ENCODE measurements at regions not wholly inside any gene's neighbourhood (a gene's known extent, or its start where the extent isn't known, plus 50 kb on each side); places are given as distances from the start of the nearest gene placed in this dataset.

- no peaks in the 10 kb centered on the region for H3K9me3 ChIP-seq (ENCODE audit: control insufficient read depth, insufficient read depth, low read length)
- no peak overlapping the region for H3K27ac ChIP-seq (ENCODE audit: low read depth, low read length)
- no peaks in the 10 kb centered on the region for H3K27me3 ChIP-seq (ENCODE audit: control insufficient read depth, insufficient read depth, low read length)
- H3K36me3 ChIP-seq (ENCODE audit: control insufficient read depth, insufficient read depth, low read length) = no peaks in the 10 kb centered on the region
- no CpG with 5 or more reads among the region's 4 CpGs for WGBS (ENCODE audit: insufficient coverage)
- no peak for DNase-seq (ENCODE audit: low read depth in 4 of 6, low spot score in 6 of 6)
- no peak overlapping the region for H3K4me3 ChIP-seq (ENCODE audit: low read depth, low read length)
- H3K4me1 ChIP-seq (ENCODE audit: control insufficient read depth, insufficient read depth, low read length) = no peaks in the 10 kb centered on the region
Measured at GRCh38 chr5:27377626-27378025, 339.2 kb upstream of the CDH9 start.

- Histone ChIP-seq H3K4me3 (ENCODE audit: low read depth, low read length) (no peak overlapping the region), H3K36me3 (ENCODE audit: control insufficient read depth, insufficient read depth, low read length) (no peaks in the 10 kb centered on the region), H3K9me3 (ENCODE audit: control insufficient read depth, insufficient read depth, low read length) (no peaks in the 10 kb centered on the region), H3K27ac (ENCODE audit: low read depth, low read length) (no peak overlapping the region), H3K27me3 (ENCODE audit: control insufficient read depth, insufficient read depth, low read length) (no peaks in the 10 kb centered on the region), H3K4me1 (ENCODE audit: control insufficient read depth, insufficient read depth, low read length) (no peaks in the 10 kb centered on the region)
- 91% methylated on average over 5 of the region's 6 CpGs for WGBS (ENCODE audit: insufficient coverage)
- DNase-seq (ENCODE audit: low read depth in 4 of 6, low spot score in 6 of 6) = no peak
Measured at GRCh38 chr5:27353970-27354369, 315.6 kb upstream of the CDH9 start.

GRCh38 chr5:27353540-27353939 is 315.2 kb upstream of the CDH9 start:
- 95% methylated on average over 4 of the region's 6 CpGs for WGBS (ENCODE audit: insufficient coverage)
- Histone ChIP-seq H3K27me3 (ENCODE audit: control insufficient read depth, insufficient read depth, low read length) (no peaks in the 10 kb centered on the region), H3K4me3 (ENCODE audit: low read depth, low read length) (no peak overlapping the region), H3K9me3 (ENCODE audit: control insufficient read depth, insufficient read depth, low read length) (no peaks in the 10 kb centered on the region), H3K27ac (ENCODE audit: low read depth, low read length) (no peak overlapping the region), H3K36me3 (ENCODE audit: control insufficient read depth, insufficient read depth, low read length) (no peaks in the 10 kb centered on the region), H3K4me1 (ENCODE audit: control insufficient read depth, insufficient read depth, low read length) (no peaks in the 10 kb centered on the region)
- no peak for DNase-seq (ENCODE audit: low read depth in 4 of 6, low spot score in 6 of 6)

DNA sequence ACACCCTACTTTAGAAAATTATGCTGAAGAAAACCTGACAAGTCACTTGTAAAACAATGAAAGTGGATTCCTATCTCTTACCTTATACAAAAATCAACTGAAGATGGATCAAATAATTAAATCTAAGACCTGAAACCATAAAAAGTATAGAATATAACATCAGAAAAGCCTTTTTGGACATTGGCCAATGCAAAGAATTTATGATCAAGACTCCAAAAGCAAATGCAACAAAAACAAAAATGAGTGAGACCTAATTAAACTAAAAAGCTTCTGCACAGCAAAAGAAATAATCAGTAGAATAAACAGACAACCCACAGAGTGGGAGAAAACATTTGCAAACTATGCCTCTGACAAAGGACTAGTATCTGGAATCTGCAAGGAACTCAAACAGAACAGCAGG is 303.0 kb upstream of the CDH9 start:
- Histone ChIP-seq H3K36me3 (ENCODE audit: control insufficient read depth, insufficient read depth, low read length) (no peaks in the 10 kb centered on the region), H3K4me1 (ENCODE audit: control insufficient read depth, insufficient read depth, low read length) (no peaks in the 10 kb centered on the region), H3K27ac (ENCODE audit: low read depth, low read length) (no peak overlapping the region), H3K4me3 (ENCODE audit: low read depth, low read length) (no peak overlapping the region), H3K27me3 (ENCODE audit: control insufficient read depth, insufficient read depth, low read length) (no peaks in the 10 kb centered on the region), H3K9me3 (ENCODE audit: control insufficient read depth, insufficient read depth, low read length) (peaks cover 2% of the 10 kb centered on the region)
- no peak for DNase-seq (ENCODE audit: low read depth in 4 of 6, low spot score in 6 of 6)

DNA sequence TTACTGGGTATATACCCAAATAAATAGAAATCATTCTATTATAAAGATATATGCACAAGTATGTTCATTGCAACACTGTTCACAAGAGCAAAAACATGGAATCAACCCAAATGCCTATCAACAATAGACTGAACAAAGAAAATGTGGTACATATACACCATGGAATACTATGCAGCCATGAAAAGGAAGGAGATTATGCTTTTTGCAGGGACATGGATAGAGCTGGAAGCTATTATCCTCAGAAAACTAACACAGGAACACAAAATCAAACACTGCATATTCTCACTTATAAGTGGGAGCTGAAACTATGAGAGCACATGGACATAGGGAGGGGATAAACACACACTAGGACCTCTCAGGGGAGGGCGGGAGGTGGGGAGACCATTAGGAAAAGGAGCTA is 298.4 kb upstream of the CDH9 start:
- Histone ChIP-seq H3K4me1 (ENCODE audit: control insufficient read depth, insufficient read depth, low read length) (no peaks in the 10 kb centered on the region), H3K27ac (ENCODE audit: low read depth, low read length) (no peak overlapping the region), H3K9me3 (ENCODE audit: control insufficient read depth, insufficient read depth, low read length) (peaks cover 2% of the 10 kb centered on the region), H3K27me3 (ENCODE audit: control insufficient read depth, insufficient read depth, low read length) (no peaks in the 10 kb centered on the region), H3K36me3 (ENCODE audit: control insufficient read depth, insufficient read depth, low read length) (no peaks in the 10 kb centered on the region), H3K4me3 (ENCODE audit: low read depth, low read length) (no peak overlapping the region)
- DNase-seq (ENCODE audit: low read depth in 4 of 6, low spot score in 6 of 6) = no peak
- no CpG with 5 or more reads among the region's 1 CpG for WGBS (ENCODE audit: insufficient coverage)

DNA sequence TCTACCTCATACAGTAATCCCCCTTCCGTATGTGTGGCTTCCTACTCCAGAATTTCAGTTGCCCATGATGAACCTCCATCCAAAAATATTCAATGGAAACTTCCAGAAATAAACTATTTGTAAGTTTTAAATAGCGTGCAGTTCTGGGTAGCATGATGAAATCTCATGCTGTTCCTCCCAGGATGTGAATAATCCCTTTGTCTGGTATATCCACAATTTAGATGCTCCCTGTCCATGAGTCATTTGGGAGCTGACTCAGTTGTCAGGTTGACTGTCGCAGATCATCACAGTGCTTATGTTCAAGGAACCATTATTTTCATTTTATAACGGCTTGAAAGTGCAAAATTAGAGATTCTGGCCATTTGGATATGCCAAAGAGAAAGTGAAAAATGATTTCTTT is 290.1 kb upstream of the CDH9 start:
- H3K4me1 ChIP-seq (ENCODE audit: control insufficient read depth, insufficient read depth, low read length) = no peaks in the 10 kb centered on the region
- H3K27me3 ChIP-seq (ENCODE audit: control insufficient read depth, insufficient read depth, low read length) = no peaks in the 10 kb centered on the region
- no peaks in the 10 kb centered on the region for H3K36me3 ChIP-seq (ENCODE audit: control insufficient read depth, insufficient read depth, low read length)
- DNase-seq (ENCODE audit: low read depth in 4 of 6, low spot score in 6 of 6) = no peak
- H3K27ac ChIP-seq (ENCODE audit: low read depth, low read length) = no peak overlapping the region
- H3K4me3 ChIP-seq (ENCODE audit: low read depth, low read length) = no peak overlapping the region
- 100% methylated on average over 2 of the region's 4 CpGs for WGBS (ENCODE audit: insufficient coverage)
- H3K9me3 ChIP-seq (ENCODE audit: control insufficient read depth, insufficient read depth, low read length) = no peaks in the 10 kb centered on the region

DNA sequence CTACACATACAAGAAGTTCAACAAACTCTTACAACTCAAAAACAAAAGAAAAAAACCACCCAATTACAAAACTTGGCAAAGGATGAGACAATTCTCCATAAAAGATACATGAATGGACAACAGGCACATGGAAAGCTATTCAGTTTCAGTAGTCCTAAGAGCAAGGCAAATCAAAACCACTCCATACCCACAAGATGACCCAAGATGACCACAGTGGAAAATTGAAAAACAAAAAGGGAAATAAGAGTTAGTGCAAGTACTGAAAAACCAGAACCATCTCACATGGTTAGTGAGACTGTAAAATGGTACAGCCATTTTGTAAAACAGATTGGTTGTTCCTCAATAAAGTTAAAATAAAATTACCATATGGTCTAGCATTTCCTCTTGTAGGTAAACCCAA is 287.1 kb upstream of the CDH9 start:
- no peak overlapping the region for H3K27ac ChIP-seq (ENCODE audit: low read depth, low read length)
- H3K9me3 ChIP-seq (ENCODE audit: control insufficient read depth, insufficient read depth, low read length) = no peaks in the 10 kb centered on the region
- H3K4me3 ChIP-seq (ENCODE audit: low read depth, low read length) = no peak overlapping the region
- DNase-seq (ENCODE audit: low read depth in 4 of 6, low spot score in 6 of 6) = no peak
- H3K27me3 ChIP-seq (ENCODE audit: control insufficient read depth, insufficient read depth, low read length) = no peaks in the 10 kb centered on the region
- H3K4me1 ChIP-seq (ENCODE audit: control insufficient read depth, insufficient read depth, low read length) = no peaks in the 10 kb centered on the region
- no peaks in the 10 kb centered on the region for H3K36me3 ChIP-seq (ENCODE audit: control insufficient read depth, insufficient read depth, low read length)

DNA sequence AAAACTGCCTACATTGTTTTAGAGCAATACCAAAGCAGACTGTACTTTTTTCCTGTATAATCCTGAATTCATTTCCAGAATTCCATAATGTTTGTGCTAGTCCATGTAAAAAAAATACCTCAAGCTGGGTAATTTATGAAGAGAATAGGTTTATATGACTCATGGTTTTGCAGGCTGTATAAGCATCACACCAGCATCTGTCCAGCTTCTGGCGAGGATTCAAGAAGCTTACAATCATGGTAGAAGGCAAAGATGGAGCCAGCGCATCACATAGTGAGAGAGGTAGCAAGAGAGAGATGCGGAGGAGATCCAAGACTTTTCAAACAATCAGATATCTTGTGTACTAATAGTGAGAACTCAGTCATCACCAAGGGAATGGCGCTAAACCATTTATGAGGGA is 280.3 kb upstream of the CDH9 start:
- H3K4me3 ChIP-seq (ENCODE audit: low read depth, low read length) = no peak overlapping the region
- H3K27ac ChIP-seq (ENCODE audit: low read depth, low read length) = no peak overlapping the region
- DNase-seq (ENCODE audit: low read depth in 4 of 6, low spot score in 6 of 6) = no peak
- no peaks in the 10 kb centered on the region for H3K27me3 ChIP-seq (ENCODE audit: control insufficient read depth, insufficient read depth, low read length)
- WGBS (ENCODE audit: insufficient coverage) = 100% methylated on average over 2 of the region's 4 CpGs
- no peaks in the 10 kb centered on the region for H3K9me3 ChIP-seq (ENCODE audit: control insufficient read depth, insufficient read depth, low read length)
- H3K36me3 ChIP-seq (ENCODE audit: control insufficient read depth, insufficient read depth, low read length) = no peaks in the 10 kb centered on the region
- no peaks in the 10 kb centered on the region for H3K4me1 ChIP-seq (ENCODE audit: control insufficient read depth, insufficient read depth, low read length)

DNA sequence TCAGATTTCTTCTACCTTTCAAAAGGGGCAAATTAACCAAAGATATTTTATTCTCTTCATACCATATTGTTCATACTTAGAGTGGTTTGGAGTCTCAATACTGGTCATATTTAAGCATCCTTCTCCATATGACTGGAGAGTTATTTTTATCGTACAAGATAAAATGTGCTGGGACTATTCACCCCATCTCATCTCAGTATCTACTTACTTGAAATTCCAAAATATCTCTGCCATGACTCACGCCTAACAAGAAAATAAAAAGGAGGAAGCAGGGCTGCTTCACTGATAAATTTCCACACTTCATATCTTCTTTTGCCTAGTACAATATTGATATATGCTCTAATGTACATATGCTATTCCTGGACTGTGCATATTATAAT is 277.9 kb upstream of the CDH9 start:
- no peak for DNase-seq (ENCODE audit: low read depth in 4 of 6, low spot score in 6 of 6)
- Histone ChIP-seq H3K4me1 (ENCODE audit: control insufficient read depth, insufficient read depth, low read length) (no peaks in the 10 kb centered on the region), H3K9me3 (ENCODE audit: control insufficient read depth, insufficient read depth, low read length) (no peaks in the 10 kb centered on the region), H3K36me3 (ENCODE audit: control insufficient read depth, insufficient read depth, low read length) (no peaks in the 10 kb centered on the region), H3K27ac (ENCODE audit: low read depth, low read length) (no peak overlapping the region), H3K27me3 (ENCODE audit: control insufficient read depth, insufficient read depth, low read length) (no peaks in the 10 kb centered on the region), H3K4me3 (ENCODE audit: low read depth, low read length) (no peak overlapping the region)
- no CpG with 5 or more reads among the region's 2 CpGs for WGBS (ENCODE audit: insufficient coverage)

DNA sequence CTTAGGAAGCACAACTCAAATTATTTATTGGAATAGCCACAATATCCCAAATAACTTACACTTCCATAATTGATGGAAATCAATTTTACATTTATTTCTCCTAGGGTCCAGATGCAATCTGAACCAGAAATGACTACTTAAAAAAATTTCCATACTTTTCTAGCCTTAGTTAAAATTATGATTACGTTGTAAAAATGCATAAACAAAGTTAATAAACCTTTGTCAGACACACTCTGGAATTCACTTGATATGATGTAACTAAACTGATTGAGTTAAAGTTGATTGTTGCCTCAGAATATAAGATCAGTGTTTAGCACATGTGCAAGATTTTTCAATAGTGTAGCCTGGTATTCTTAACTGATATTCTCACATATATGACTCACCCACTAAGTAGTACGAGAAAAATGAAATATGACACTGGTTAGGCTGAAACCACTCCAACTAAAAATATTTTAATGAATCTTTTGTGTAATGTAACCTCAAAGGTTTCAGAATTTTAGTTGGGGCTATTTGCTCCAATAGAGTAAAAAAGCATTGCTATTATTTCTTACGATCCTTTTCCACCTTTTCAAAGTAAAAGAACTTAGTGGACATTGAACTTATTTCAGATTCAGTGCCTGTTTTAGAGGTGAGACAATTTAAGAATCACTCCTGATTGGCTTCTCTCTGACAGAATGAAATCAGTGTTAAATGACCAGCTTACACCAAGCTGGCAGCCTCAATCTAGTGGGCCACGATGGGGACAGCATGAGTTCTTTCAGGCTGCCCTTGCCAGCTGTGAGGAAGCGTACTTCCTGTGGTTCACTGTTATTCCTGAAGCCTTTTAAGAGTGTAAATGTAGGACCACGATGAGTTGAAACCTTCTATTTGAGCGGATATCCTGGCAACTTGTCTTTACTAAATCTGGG is 277.2 kb upstream of the CDH9 start:
- Histone ChIP-seq H3K9me3 (ENCODE audit: control insufficient read depth, insufficient read depth, low read length) (no peaks in the 10 kb centered on the region), H3K4me3 (ENCODE audit: low read depth, low read length) (no peak overlapping the region), H3K27ac (ENCODE audit: low read depth, low read length) (no peak overlapping the region), H3K36me3 (ENCODE audit: control insufficient read depth, insufficient read depth, low read length) (no peaks in the 10 kb centered on the region), H3K27me3 (ENCODE audit: control insufficient read depth, insufficient read depth, low read length) (no peaks in the 10 kb centered on the region), H3K4me1 (ENCODE audit: control insufficient read depth, insufficient read depth, low read length) (no peaks in the 10 kb centered on the region)
- WGBS (ENCODE audit: insufficient coverage) = 19% methylated on average over 2 of the region's 7 CpGs
- DNase-seq (ENCODE audit: low read depth in 4 of 6, low spot score in 6 of 6) = peak in 2 of 6 donors; percentile 14 to 17

All from spinal cord (tissue), 9 donors.